Mesenchymal stem cell (in vitro differentiated cells and primary cell): ENCODE measurements at regions not wholly inside any gene's neighbourhood (a gene's known extent, or its start where the extent isn't known, plus 50 kb on each side); places are given as distances from the start of the nearest gene placed in this dataset.
"Not testable (repeated sequence)": the region's sequence is repeated elsewhere in the genome, so short reads cannot be mapped to it uniquely, and the experiment has no call there.

ENCODE experiments used
- DNase-seq: peaks from one replicate; pipeline ENCODE4 v3.0.0-alpha.2; 2013
- H2AFZ ChIP-seq: one replicate; pipeline ENCODE4 v1.6.1; 2013; ENCODE audit warnings: low read depth, mild to moderate bottlenecking, control low read depth, inconsistent platforms, low read length, moderate library complexity
- H2AK5ac ChIP-seq: 2 replicates; pipeline ENCODE4 v1.6.1; 2013; ENCODE audit warnings: low read length, moderate library complexity, mild to moderate bottlenecking, inconsistent platforms; ENCODE audit not compliant: severe bottlenecking
- H2BK120ac ChIP-seq: one replicate; pipeline ENCODE4 v1.6.1; 2013; ENCODE audit warnings: low read depth, mild to moderate bottlenecking, inconsistent platforms, low read length, moderate library complexity
- H2BK12ac ChIP-seq, 2 experiments: one replicate each; pipeline ENCODE4 v1.6.1; 2013; ENCODE audit warnings: inconsistent platforms in 2 of 2, low read length in 2 of 2, mild to moderate bottlenecking in 2 of 2, moderate library complexity in 2 of 2, control low read depth in 1 of 2
- H2BK15ac ChIP-seq: one replicate; pipeline ENCODE4 v1.6.1; 2013; ENCODE audit warnings: mild to moderate bottlenecking, low read depth, inconsistent platforms; ENCODE audit not compliant: poor library complexity, severe bottlenecking
- H2BK5ac ChIP-seq: 2 replicates; pipeline ENCODE4 v1.6.1; 2013; ENCODE audit warnings: low read depth, mild to moderate bottlenecking, low read length, control low read depth, inconsistent platforms; ENCODE audit not compliant: poor library complexity, severe bottlenecking
- H3K14ac ChIP-seq, 2 experiments: one replicate each; pipeline ENCODE4 v1.6.1; 2013; ENCODE audit warnings: inconsistent platforms in 2 of 2, low read length in 2 of 2, control low read depth in 1 of 2, mild to moderate bottlenecking in 1 of 2, moderate library complexity in 1 of 2
- H3K18ac ChIP-seq, 2 experiments: one replicate each; pipeline ENCODE4 v1.6.1; 2013; ENCODE audit warnings: inconsistent platforms in 2 of 2, low read length in 2 of 2, control low read depth in 1 of 2, low read depth in 1 of 2, mild to moderate bottlenecking in 1 of 2
- H3K23ac ChIP-seq, 2 experiments: one replicate each; pipeline ENCODE4 v1.6.1; 2013; ENCODE audit warnings: inconsistent platforms in 2 of 2, low read length in 2 of 2, mild to moderate bottlenecking in 2 of 2, moderate library complexity in 2 of 2, control low read depth in 1 of 2
- H3K27ac ChIP-seq: 2 replicates; pipeline ENCODE4 v1.5.1; 2013; ENCODE audit warnings: mild to moderate bottlenecking, moderate library complexity, low read length, control low read depth, inconsistent platforms; ENCODE audit not compliant: poor library complexity, severe bottlenecking
- H3K27me3 ChIP-seq, 2 experiments: 2 replicates each; pipeline versions ENCODE4 v1.6.1 to v1.7.0; 2013; ENCODE audit warnings: low read length in 2 of 2, mild to moderate bottlenecking in 2 of 2, moderate library complexity in 2 of 2, control low read depth in 1 of 2, inconsistent platforms in 1 of 2; ENCODE audit not compliant: control insufficient read depth in 1 of 2, insufficient read depth in 1 of 2
- H3K36me3 ChIP-seq, 2 experiments: 2 replicates each; pipeline versions ENCODE4 v1.6.1 to v1.7.0; 2013; ENCODE audit warnings: low read length in 2 of 2, control low read depth in 1 of 2, inconsistent platforms in 1 of 2, low read depth in 1 of 2, mild to moderate bottlenecking in 1 of 2; ENCODE audit not compliant: insufficient read depth in 2 of 2, control insufficient read depth in 1 of 2
- H3K4ac ChIP-seq, 2 experiments: one replicate each; pipeline ENCODE4 v1.6.1; 2013; ENCODE audit warnings: inconsistent platforms in 2 of 2, low read length in 2 of 2, mild to moderate bottlenecking in 2 of 2, moderate library complexity in 2 of 2, control low read depth in 1 of 2, low read depth in 1 of 2
- H3K4me1 ChIP-seq: 2 replicates; pipeline ENCODE4 v1.6.1; 2013; ENCODE audit warnings: low read depth, low read length, control low read depth; ENCODE audit not compliant: control insufficient read depth, insufficient read depth
- H3K4me2 ChIP-seq: 2 replicates; pipeline ENCODE4 v1.6.1; 2013; ENCODE audit warnings: low read length, mild to moderate bottlenecking, inconsistent platforms; ENCODE audit not compliant: poor library complexity, severe bottlenecking
- H3K4me3 ChIP-seq, 2 experiments: 2 replicates each; pipeline versions ENCODE4 v1.5.1 to v1.7.0; 2013; ENCODE audit warnings: low read length in 2 of 2, mild to moderate bottlenecking in 2 of 2, control low read depth in 1 of 2, low read depth in 1 of 2; ENCODE audit not compliant: insufficient read depth in 1 of 2
- H3K79me1 ChIP-seq: replicated peaks from 2 replicates; pipeline ENCODE4 v1.6.1; 2013; ENCODE audit warnings: mild to moderate bottlenecking, control low read depth, low read length, inconsistent platforms; ENCODE audit not compliant: poor library complexity, severe bottlenecking
- H3K9ac ChIP-seq: 2 replicates; pipeline ENCODE4 v1.7.0; 2013; ENCODE audit warnings: mild to moderate bottlenecking, low read length, moderate library complexity
- H3K9me3 ChIP-seq: 2 replicates; pipeline ENCODE4 v1.7.0; 2013; ENCODE audit warnings: mild to moderate bottlenecking, low read length; ENCODE audit not compliant: control insufficient read depth
- H4K8ac ChIP-seq: one replicate; pipeline ENCODE4 v1.6.1; 2013; ENCODE audit warnings: inconsistent platforms, mild to moderate bottlenecking, low read length, moderate library complexity
- H4K91ac ChIP-seq: one replicate; pipeline ENCODE4 v1.6.1; 2013; ENCODE audit warnings: mild to moderate bottlenecking, low read length, inconsistent platforms
- WGBS: methylation state at CpG from one replicate; pipeline ENCODE4 v1.1.7; 2013; ENCODE audit warnings: mixed read lengths; 5-methylcytosine and 5-hydroxymethylcytosine counted together

GRCh38 chr4:164100741-164101365 lies 606.4 kb downstream of the TMA16 start:
- not testable (repeated sequence) for H2BK120ac ChIP-seq, H2BK15ac ChIP-seq, H3K36me3 ChIP-seq, H4K91ac ChIP-seq, H4K8ac ChIP-seq, H3K79me1 ChIP-seq, H3K14ac ChIP-seq, H3K27me3 ChIP-seq, H2BK5ac ChIP-seq, H3K18ac ChIP-seq, H3K4me3 ChIP-seq, H3K4me1 ChIP-seq, H3K4me2 ChIP-seq, H2AK5ac ChIP-seq, H3K9me3 ChIP-seq, H3K27ac ChIP-seq, H3K4ac ChIP-seq, H3K23ac ChIP-seq, H2BK12ac ChIP-seq, H3K9ac ChIP-seq, DNase-seq
- 92% methylated on average over 22 of the region's 23 CpGs for WGBS
- H2AFZ ChIP-seq, result peak overlapping the region; percentile 4

DNA sequence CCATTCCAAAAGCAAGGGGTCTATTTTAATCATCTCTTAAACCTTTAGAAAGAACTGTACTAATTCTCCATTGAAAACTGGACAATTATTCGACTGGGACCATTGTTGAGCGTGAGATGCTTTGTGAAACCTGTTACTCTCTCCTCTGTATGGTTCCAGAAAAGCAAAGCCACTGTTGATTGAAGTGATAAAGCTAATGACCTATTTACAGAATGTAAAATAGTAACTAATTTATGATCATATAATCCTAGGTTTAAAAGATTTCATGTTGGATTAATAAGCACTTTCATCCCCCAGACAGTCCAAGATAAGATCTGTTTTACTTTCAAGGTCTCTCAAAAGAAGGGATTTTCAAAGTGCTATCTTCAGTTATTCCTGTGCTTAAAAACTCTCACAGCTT lies 614.5 kb downstream of the TMA16 start:
- H3K79me1 ChIP-seq, result no peaks in the 10 kb centered on the region
- no peak overlapping the region for H2AK5ac ChIP-seq
- no peak overlapping the region for H3K9ac ChIP-seq
- H3K18ac ChIP-seq, result no peak overlapping the region
- H2BK120ac ChIP-seq, result no peak overlapping the region
- H3K4me2 ChIP-seq, result no peak overlapping the region
- H3K9me3 ChIP-seq, result peaks cover 5% of the 10 kb centered on the region
- H3K27me3 ChIP-seq, result no peaks in the 10 kb centered on the region
- H3K14ac ChIP-seq, result no peak overlapping the region
- no peak overlapping the region for H3K4ac ChIP-seq
- no peaks in the 10 kb centered on the region for H3K36me3 ChIP-seq
- no peak overlapping the region for H2BK5ac ChIP-seq
- H4K91ac ChIP-seq, result no peak overlapping the region
- H2AFZ ChIP-seq, result no peak overlapping the region
- no peak overlapping the region for H2BK15ac ChIP-seq
- H2BK12ac ChIP-seq, result no peak overlapping the region
- DNase-seq, result no peak
- H3K4me3 ChIP-seq, result no peak overlapping the region
- no peaks in the 10 kb centered on the region for H3K4me1 ChIP-seq
- H3K27ac ChIP-seq, result no peak overlapping the region
- WGBS, result 76% methylated on average over 2 of the region's 2 CpGs
- no peak overlapping the region for H4K8ac ChIP-seq
- H3K23ac ChIP-seq, result no peak overlapping the region

DNA sequence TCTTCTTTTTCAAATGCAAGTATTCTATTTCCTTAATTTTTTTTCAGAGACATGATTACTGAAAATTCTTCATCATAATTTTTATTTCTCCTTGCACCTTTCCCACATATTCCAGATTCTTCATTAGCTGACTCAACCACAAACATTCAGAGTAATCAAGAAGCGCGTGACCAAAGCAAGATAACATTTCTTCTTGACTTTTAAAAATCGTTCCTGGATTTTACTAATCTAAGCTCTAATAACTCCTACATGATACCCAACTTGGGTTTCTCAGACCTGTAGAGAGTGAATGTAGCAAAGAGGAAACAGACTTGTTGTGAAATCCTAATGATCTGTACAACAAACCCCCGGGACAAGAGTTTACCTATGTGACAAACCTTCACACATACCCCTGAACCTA lies 615.0 kb downstream of the TMA16 start:
- Histone ChIP-seq H2AK5ac (no peak overlapping the region), H3K4ac (no peak overlapping the region), H2BK12ac (no peak overlapping the region), H3K14ac (no peak overlapping the region), H4K8ac (no peak overlapping the region), H3K4me3 (no peak overlapping the region), H3K4me1 (no peaks in the 10 kb centered on the region), H3K18ac (no peak overlapping the region), H3K9ac (no peak overlapping the region), H3K27ac (peak overlapping the region; percentile 39), H3K23ac (no peak overlapping the region), H3K4me2 (no peak overlapping the region), H3K36me3 (no peaks in the 10 kb centered on the region), H3K9me3 (peaks cover 5% of the 10 kb centered on the region), H3K27me3 (no peaks in the 10 kb centered on the region), H2AFZ (no peak overlapping the region), H4K91ac (no peak overlapping the region), H2BK15ac (no peak overlapping the region), H3K79me1 (no peaks in the 10 kb centered on the region), H2BK5ac (no peak overlapping the region), H2BK120ac (no peak overlapping the region)
- 50% methylated on average over 2 of the region's 4 CpGs for WGBS
- DNase-seq, result no peak

GRCh38 chr4:164115236-164115635 lies 620.7 kb downstream of the TMA16 start:
- WGBS, result no CpG with 5 or more reads among the region's 2 CpGs
- H2AK5ac ChIP-seq, result no peak overlapping the region

More at GRCh38 chr4:164115236-164115635, 620.7 kb downstream of the TMA16 start:
- no peak overlapping the region for H2BK120ac ChIP-seq
- H3K79me1 ChIP-seq, result no peaks in the 10 kb centered on the region
- no peaks in the 10 kb centered on the region for H3K36me3 ChIP-seq
- H2BK12ac ChIP-seq, result no peak overlapping the region
- no peak overlapping the region for H3K4me3 ChIP-seq
- H3K9ac ChIP-seq, result no peak overlapping the region
- no peak overlapping the region for H4K8ac ChIP-seq
- no peak overlapping the region for H3K4ac ChIP-seq
- H3K23ac ChIP-seq, result no peak overlapping the region
- H2BK15ac ChIP-seq, result no peak overlapping the region
- no peak for DNase-seq
- H2BK5ac ChIP-seq, result no peak overlapping the region
- H3K4me1 ChIP-seq, result no peaks in the 10 kb centered on the region
- H3K18ac ChIP-seq, result no peak overlapping the region
- H4K91ac ChIP-seq, result no peak overlapping the region
- no peak overlapping the region for H3K27ac ChIP-seq
- no peak overlapping the region for H3K14ac ChIP-seq
- no peaks in the 10 kb centered on the region for H3K27me3 ChIP-seq
- no peak overlapping the region for H3K4me2 ChIP-seq
- H2AFZ ChIP-seq, result no peak overlapping the region
- H3K9me3 ChIP-seq, result peaks cover 5% of the 10 kb centered on the region
